Fibroblast of lung (primary cell): ENCODE measurements at regions not wholly inside any gene's neighbourhood (a gene's known extent, or its start where the extent isn't known, plus 50 kb on each side); places are given as distances from the start of the nearest gene placed in this dataset.

Experiments used
- EZH2 ChIP-seq: IDR thresholded peaks from 2 replicates; pipeline ENCODE4 v1.5.1; 2012; ENCODE audit warnings: low read length, control low read depth, mild to moderate bottlenecking; ENCODE audit errors: missing control alignments
- TF ChIP-seq, protein P1 (sequence below), 2 donors: IDR thresholded peaks in 1 of 2; conservative IDR thresholded peaks in 1 of 2; 1 replicate in 1 of 2; 2 replicates in 1 of 2; pipeline ENCODE4 v1.5.1; 2011 to 2012; ENCODE audit warnings: low read length in 2 of 2, control low read depth in 1 of 2, inconsistent platforms in 1 of 2, low read depth in 1 of 2, mild to moderate bottlenecking in 1 of 2

GRCh38 chr17:71467719-71468118, 653.1 kb upstream of the SOX9 start:
- TF ChIP-seq, protein P1, sequence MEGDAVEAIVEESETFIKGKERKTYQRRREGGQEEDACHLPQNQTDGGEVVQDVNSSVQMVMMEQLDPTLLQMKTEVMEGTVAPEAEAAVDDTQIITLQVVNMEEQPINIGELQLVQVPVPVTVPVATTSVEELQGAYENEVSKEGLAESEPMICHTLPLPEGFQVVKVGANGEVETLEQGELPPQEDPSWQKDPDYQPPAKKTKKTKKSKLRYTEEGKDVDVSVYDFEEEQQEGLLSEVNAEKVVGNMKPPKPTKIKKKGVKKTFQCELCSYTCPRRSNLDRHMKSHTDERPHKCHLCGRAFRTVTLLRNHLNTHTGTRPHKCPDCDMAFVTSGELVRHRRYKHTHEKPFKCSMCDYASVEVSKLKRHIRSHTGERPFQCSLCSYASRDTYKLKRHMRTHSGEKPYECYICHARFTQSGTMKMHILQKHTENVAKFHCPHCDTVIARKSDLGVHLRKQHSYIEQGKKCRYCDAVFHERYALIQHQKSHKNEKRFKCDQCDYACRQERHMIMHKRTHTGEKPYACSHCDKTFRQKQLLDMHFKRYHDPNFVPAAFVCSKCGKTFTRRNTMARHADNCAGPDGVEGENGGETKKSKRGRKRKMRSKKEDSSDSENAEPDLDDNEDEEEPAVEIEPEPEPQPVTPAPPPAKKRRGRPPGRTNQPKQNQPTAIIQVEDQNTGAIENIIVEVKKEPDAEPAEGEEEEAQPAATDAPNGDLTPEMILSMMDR (conservative IDR thresholded peaks at IDR 0.05 in 1 of 2, IDR thresholded peaks at IDR 0.05 in 1 of 2; ENCODE audit: low read depth in 1 of 2, low read length in 2 of 2) = no peak
- no peak for TF ChIP-seq EZH2
